ENCODE measurements at regions not wholly inside any gene's neighbourhood (a gene's known extent, or its start where the extent isn't known, plus 50 kb on each side); places are given as distances from the start of the nearest gene placed in this dataset.
A peak's percentile ranks its signal among the peaks of the same experiment; 100 is the strongest.

DNA sequence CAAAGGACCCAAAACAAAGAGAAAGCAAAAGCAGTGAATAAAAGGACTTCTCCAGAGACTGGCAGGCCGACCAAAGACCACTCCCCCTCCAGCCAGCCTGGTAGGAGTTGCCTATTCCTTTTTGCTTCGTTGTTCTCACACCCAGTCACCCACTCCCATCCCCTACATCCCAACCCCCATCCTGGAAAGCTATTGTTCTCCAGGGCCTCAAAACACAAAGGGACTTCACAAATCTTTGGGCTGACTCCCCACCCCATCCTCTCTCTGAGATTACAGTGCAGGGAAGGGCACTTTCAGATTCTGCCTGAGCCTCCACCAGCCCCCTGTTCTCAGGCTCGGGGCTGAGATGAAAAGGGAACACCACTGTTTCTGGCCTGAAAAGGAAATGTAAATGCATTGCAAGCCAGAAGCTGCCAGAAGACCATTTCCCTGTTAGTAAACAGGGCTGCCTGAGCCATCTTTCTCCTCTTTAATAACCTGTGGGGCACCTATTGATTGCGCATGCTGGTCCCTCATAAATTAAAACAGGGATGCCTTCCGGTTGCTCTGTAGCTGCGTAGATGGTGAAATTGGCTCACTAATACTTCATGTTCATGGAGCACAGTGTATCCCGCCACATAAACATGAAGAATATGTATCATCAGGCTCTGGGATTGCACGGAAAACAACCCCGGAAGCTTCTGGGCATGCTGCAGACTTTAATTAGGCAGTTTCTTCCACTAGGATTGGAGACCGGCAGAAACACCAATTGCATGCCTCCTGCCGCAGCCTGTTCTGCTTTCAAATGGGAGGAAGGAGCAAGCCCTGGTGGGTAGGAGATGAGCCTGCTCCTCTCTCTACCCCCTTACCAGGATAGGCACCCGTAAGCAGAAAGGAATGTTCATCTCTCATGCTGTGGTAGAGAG lies 130.3 kb upstream of the FUT8 start:
- peak; percentile 85 for DNase-seq (ENCODE audit: low spot score)

DNA sequence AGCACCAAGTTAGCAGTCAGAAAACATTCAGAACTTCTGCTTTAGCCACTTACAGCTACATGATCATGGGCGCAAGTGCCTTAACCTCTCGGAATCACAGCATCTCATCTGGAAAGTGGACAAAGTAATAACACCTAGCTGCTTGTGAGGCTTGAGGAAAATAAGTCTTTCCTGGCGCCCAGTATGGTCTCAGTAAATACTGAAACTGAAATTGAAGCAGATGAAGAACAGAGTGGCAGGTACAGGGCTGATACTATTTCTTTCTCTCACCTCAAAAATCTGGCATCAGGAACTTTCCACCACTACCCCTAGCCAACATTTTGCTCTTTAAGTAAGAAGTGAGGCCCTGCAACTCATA lies 129.7 kb upstream of the FUT8 start:
- DNase-seq (ENCODE audit: low spot score): no peak

DNA sequence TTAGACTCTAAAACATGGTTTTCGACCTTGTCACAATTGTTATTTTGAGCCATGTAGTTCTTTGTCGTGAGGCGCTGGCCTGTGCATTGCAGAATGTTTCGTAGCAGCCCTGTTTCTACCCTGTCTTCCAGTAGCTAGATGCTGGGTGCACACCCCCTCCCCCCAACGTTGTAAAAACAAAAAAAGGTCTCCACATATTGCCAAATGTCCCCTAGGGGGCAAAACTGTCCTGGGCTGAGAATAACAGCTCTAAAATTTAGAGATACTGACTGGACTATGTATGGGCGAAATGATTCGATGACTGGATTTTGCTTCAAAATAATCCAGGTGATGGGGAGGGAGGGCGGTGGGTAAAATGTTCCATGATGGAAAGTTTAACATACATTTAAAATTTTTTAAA lies 126.1 kb upstream of the FUT8 start:
- DNase-seq (ENCODE audit: low spot score): no peak

DNA sequence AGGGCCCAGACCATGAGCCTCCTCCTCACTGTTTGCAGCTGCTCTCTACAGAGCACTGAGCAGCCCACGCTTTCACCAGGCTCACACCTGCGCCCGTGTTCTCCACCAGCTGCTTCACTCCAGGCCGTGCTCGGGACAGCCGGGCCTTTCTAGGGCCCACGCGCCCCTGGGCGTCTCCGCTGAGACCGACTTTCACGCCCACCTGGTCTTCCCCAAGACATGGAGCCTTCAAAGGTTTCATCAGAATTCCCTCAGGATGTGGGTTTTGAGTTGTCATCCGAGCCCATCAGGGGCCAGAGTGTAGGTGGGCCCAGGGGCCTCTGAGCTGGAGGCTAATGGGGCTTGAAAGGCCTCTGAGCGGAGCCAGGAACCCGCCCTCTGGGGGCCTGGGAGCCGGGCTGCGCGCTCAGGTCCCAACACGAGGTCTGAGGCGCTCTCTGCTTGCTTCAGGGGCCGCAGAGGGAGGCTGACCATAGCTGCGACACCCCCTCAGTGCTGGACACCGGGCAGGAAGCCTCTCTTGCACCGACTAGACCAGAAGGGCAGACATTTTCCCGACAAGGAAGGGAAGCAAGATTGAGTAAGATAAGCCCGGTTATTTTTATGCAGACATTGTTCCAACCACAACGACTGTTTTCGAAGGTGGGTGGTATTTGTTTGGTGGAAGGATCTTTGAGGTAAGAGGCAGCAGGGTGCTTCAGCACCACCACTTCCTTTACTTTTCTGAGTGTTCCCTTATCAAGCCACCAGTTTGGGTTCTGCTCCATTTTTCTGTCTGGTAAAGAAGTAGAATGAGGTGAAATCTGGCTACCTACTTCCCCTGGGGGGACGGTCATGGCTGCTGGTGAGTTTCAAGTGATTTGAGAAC lies 125.0 kb upstream of the FUT8 start:
- DNase-seq (ENCODE audit: low spot score): no peak

DNA sequence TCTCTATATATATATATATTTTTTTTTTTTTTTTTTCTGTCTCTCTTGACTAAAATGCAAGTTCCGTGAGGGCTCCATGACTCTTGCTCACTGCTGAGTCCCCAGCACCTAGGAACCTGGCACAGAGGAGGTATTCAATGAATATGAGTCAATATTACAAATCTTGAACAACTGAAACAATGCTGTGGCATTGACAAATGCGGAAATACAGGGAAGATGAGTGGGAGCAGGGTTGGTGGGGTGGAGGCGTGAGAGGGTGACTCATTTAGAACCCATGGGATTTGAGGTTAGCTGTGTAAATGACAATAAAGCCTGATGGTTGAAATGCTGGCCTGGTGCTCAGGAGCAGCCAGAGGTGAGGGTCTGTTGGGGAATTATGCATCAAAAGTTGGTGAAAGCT lies 121.7 kb upstream of the FUT8 start:
- DNase-seq (ENCODE audit: low spot score): peak; percentile 64

DNA sequence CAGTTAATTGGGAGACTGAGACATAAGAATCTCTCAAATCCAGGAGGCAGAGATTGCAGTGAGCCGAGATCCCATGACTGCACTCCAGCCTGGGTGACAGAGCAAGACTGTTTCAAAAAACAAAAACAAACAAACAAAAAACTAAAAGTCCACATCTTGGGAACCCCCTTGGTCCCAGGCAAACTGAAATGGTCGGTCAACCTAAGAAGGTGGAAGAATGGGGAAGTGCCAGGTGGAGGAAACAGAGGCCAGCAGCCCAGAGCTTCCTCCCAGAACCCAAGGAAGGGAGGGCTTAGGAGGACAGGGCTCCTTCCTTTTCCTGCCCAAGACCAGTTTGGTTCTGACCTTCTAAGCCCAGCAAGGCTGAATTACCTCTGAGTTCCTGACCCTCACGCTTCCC lies 121.0 kb upstream of the FUT8 start:
- no peak for DNase-seq (ENCODE audit: low spot score)

DNA sequence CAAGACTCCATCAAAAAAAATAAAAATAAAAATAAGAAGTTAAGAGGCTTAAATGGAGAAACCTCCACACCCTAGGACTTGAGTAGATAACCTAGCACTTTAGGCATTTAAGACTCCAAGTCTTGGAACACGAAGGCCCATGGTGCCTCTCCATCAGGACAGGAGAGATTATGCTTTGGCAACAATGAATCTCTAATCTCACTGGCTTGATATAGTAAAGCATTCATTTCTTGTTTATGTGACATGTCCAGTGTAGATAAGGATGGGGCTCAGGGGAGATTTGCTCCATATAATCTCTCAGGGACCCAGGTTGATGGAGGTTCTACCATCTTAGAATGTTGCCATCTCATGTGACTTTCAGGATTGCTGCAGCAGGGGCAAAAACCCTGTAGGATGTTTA lies 117.7 kb upstream of the FUT8 start:
- DNase-seq (ENCODE audit: low spot score): no peak

DNA sequence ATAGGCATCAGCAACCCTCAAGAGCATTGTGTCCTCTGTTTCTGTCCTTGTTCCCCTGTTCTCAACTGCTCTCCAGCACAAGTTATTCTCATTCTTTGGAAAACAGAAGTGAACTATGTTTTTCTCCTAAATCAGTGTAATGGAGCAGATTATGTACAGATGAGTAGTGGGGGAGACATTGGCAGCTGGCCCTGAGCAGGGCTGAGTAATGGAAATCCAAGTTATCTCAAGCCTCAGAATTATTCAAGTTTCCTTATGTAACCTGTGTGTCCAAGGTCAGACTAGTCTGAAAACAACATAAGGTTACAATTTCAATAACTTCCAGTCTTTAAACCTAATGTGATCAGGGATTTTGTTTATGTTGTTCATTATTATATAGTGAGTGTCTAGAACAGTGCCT lies 116.1 kb upstream of the FUT8 start:
- DNase-seq (ENCODE audit: low spot score): no peak

DNA sequence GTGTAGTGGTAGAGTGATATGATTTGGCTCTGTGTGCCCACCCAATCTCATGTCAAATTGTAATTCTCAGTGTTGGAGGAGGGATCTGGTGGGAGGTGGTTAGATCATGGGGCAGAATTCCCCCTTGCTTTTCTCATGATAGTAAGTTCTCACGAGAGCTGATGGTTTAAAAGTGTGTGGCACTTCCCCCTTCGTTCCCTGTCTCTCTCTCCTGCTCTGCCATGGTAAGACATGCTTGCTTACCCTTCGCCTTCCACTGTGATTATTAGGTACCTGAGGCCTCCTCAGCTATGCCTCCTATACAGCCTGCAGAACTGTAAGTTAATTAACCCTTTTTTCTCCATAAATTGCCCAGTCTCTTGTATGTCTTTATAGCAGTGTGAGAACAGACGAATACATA lies 115.7 kb upstream of the FUT8 start:
- DNase-seq (ENCODE audit: low spot score): no peak

DNA sequence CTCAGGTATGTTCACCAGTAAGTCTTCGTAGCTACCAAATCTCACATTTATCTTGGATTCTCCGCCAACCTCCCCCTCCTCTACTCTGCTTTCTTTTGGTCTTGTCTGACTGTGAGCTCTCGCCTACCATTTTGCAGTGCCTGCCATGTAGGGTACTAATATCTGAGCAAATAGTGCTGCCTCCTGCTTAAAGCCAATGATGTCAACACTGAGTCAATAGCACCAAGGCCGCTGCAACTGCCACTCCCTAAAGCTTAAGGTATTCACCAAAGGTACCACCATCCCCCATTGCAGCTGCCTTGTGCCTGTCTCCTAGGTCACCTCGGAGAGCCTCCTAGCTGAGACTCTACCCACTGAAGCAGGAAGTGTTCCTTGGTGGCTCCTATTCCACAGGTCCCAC lies 114.8 kb upstream of the FUT8 start:
- no peak for DNase-seq (ENCODE audit: low spot score)

DNA sequence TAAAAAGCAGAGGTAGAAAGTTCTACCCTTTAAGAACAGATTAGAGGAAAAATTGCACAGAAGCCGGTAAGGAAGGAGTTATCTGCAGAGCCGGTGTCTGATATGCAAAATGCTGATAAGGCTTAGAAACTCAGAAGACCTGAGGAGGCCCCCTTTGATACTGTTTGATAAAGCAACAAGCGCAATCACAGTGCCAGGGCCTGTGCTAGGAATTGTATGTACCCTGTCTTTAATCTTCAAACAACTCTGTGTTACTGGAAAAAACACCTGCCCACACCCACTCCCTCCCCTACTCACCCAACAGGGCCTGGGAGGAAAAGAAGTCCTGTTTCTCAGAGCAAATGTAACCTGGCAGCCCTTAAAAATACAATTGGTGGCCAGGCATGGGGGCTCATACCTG lies 112.7 kb upstream of the FUT8 start:
- no peak for DNase-seq (ENCODE audit: low spot score)

DNA sequence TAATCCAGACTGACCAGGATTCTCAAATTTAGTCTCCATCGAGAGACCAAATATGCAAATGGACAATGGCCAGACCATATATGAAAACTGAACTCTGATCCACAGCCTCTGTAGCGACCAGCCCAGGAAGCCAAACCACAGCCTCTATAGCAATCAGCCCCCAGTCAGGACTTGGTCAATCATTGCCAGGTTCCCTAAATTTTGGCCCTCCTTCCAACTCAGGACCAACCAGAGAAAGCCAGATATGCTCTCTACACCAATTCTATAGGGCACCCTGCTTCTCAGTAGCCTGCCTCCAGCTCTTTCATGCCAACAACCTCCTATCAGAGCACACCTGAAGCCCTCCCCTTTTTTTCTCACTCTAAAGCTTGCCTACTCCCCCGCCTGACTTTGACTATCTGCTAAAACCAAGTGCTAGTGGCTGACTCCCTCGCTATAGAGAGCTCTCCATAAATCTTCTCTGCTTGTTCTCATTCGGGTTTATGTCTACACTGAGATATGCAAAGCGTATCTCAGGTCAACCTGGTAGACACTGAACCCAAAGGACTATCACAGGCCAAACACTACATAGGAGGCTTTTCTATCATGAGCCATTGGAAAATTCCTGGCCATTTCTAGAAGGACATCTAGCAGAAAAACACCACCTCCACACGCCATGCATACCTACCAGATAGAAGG lies 110.5 kb upstream of the FUT8 start:
- no peak for DNase-seq (ENCODE audit: low spot score)

DNA sequence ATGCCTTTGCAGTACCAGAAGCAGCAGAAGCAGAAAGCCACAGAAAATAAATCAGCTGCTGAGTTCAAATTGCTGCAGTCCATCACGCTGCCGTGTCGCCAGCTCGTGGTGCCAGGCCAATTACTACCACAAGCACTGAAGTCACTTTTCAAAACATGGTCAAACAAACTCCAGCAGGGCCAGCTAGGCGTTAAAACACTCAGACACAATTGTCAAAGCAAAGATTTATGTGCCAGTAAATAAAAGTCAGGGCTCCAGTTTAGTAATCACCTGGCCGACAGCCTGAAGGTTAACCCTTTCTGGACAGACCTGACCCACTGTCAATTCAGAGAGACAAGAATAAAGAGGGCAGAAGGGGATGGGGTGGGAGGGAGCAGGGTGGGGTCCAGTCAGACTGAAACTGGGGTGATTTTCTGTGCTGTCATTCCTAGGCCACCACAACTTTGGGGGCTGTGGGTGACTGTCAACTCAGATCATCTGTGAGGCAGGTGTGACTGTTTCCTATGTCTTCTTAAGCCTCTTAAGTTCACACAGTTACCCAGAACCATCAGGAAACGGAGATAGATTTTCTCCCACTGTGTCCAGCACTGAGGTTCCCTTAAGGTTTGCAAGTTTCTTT lies 109.8 kb upstream of the FUT8 start:
- no peak for DNase-seq (ENCODE audit: low spot score)

DNA sequence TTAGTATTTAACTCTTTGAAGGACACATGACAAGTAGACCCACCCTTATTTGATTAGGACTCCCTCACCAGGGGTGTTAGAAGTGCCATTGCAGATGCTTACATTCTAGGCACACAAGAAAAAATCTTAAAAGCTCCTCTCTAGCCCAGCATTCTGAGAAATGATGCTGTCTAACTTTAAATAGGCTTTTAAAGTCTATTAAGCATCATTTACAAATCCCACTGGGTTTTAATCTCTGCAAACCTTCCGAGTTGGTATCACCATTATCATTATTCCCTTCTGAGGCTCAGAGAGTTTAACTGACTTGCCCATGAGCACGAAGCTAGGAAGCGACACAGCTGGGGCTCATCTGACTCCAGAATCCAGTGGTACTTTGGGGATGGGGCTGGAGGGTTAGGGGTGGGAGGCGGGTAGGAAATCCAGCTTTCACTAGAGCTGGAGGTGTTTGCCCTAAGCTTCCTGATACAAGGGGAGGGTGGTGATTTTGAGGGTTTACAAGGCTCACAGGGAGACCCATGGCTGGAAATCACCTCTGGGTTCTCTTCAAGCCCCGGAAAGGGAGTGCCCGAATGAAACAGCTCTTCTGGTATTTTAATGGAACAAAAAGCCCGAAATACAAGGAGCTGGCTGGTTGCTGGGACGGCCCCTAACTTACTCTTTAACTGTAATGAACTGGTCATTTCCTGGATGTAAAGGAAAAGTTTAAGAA lies 109.2 kb upstream of the FUT8 start:
- no peak for DNase-seq (ENCODE audit: low spot score)

DNA sequence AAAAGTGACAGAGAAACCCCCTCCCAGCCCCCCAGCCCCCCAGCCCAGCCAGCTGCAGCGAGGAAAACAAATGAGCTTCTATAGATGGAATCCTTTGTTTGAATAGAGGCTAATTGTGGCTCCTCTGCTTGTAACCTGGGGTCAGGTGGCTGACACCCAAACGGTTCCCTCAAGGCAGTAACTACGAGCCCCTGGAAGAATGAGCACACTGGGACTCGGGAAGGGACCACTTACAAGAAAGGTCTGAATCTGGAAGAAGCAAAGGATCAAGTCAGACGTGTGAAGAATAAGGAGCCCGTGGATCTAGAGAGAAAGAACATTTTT lies 108.7 kb upstream of the FUT8 start:
- no peak for DNase-seq (ENCODE audit: low spot score)

DNA sequence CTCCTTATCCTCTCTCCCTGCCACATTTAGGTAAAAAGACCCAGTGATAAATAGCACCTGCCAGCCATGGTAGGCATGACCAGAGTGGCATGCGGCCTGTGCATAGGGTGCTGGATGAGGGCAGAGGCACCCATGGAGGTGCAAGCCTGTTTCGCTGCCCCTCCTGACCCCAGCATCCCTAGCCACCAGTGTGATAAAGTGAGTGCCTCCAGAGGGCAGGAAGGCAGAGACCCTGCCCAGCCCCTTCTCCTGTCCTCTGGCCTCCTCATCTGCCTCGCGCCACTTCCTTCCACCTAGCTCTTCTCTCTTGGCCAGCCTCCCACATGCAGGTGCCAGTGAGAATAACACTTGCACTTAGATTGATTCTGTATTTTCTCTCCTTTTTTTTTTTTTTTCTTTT lies 108.3 kb upstream of the FUT8 start:
- DNase-seq (ENCODE audit: low spot score): no peak

DNA sequence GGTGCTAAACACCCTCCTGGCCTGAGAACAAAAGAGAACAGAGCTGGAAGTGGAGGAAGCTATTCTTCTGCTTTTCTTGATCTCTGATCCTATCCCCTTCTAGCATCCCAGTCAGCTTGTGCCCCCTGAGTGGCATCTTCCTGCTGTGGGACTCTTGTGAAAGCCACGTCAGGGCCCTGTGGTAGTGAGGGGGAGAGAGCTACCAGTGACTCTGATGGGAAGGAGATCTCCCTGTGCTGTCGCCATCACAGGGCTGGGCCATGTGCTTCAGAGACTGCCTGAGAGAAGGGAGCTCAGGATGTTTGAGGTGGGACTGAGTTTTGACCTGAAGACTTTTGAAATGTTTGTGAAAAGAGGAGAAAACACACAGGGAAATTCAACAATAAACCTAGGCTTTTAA lies 107.6 kb upstream of the FUT8 start:
- DNase-seq (ENCODE audit: low spot score): no peak

DNA sequence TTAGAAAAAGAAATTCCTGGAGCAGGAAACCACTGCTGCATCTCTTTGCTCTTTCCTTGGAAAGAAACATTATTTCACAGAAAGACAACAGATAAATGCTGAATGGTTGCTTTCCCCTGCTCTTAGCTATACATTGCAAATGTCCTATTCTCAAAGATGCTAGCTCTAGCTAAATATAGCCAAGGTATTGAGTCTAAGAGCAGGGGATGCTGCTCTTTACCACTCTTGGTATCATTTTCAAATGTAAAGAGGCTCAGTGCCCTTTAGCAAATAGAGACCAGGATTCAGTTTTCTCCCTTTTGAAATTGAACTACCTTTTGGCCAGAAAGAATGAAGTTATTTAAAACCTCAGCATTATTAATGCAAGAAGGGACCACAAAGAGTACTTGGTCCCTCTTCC lies 104.0 kb upstream of the FUT8 start:
- DNase-seq (ENCODE audit: low spot score): no peak

DNA sequence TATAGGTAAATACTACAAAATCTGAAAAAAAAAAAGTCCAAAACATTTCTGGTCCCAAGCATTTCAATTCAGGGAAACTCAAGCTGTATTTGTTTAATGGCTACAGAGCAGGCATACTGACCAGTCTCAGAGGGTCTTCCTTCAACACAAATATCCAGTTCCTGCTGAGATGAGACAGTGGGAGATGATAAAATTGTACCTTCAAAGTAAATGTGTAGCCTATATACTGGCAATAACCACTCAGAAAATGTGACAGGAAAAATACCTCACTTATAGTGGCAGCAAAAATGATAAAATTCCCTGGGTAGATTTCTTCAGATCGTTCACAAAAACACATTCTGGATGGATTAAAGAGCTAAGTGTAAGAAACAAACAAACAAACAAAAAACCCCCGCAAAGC lies 102.0 kb upstream of the FUT8 start:
- no peak for DNase-seq (ENCODE audit: low spot score)

DNA sequence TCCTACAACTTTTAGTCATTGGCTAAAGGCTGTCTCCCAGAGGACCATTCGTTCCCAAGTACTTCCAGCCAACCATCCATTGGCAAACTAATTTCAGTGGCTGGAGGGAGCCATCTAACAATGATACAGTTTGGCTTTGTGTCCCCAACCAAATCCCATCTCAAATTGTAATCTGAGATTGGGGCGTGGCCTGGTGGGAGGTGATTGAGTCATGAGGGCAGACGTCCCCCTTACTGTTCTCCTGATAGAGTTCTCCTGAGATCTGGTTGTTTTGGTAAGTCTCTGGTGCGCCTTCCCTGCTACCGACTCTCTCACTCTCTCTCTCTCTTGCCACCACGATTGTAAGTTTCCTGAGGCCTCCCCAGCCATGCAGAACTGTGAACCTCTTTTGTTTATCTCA lies 99.7 kb upstream of the FUT8 start:
- no peak for DNase-seq (ENCODE audit: low spot score)

DNA sequence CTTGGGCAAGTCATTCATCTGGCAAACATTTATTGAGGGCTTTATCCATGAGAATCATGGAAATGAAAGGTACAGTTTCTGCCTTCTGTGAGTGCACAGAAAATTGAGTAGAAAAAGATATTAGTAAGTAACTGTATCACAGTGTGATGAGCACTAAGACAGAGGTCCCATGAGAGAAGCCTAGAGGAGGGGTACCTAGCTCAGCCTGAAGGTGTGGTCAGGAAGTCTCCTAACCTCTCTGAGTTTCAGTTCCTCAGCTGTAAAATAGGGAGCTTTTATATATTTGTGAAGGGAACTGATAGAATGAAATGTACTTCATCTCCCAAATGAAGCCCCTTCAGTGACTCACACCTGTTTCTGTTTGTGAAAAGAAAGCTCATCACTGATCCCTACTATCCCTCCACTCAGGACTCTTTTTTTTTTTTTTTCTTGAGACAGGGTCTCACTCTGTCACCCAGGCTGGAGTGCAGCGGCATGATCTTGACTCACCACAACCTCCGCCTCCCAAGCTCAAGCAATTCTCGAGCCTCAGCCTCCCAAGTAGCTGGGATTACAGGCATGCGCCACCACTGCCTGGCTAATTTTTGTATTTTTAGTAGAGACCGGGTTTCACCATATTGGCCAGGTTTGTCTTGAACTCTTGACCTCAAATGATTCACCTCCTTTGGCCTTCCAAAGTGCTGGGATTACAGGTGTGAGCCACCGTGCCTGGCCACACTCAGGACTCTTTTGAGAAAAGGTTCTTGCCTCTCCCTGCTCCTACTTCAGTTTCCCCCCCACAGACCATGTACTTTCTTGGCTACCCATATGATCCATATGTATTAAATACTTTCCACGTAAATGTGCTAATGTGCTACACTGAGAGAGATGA lies 93.7 kb upstream of the FUT8 start:
- DNase-seq (ENCODE audit: low spot score): no peak
